Tibial artery (tissue), 4 donors: ENCODE measurements at regions not wholly inside any gene's neighbourhood (a gene's known extent, or its start where the extent isn't known, plus 50 kb on each side); places are given as distances from the start of the nearest gene placed in this dataset.

ENCODE experiments used
- DNase-seq, 2 donors: peaks; one replicate each; pipeline ENCODE4 v3.0.0-alpha.2; 2019
- H3K27ac ChIP-seq, 2 donors: fragments of 200-600 bp; sonication (generic) in 1 of 2; 1 replicate in 1 of 2; 2 replicates in 1 of 2; pipeline ENCODE4 v1.5.1; 2018 to 2019; ENCODE audit warnings: mild to moderate bottlenecking in 1 of 2
- H3K27me3 ChIP-seq, 2 donors: fragments of 200-600 bp; sonication (generic) in 1 of 2; one replicate each; pipeline versions ENCODE4 v1.5.1 to v1.6.0; 2016 to 2019
- H3K36me3 ChIP-seq, 3 donors: fragments of 200-600 bp; sonication (generic) in 2 of 3; one replicate each; pipeline ENCODE4 v1.5.1; 2016 to 2019; ENCODE audit warnings: mild to moderate bottlenecking in 2 of 3
- H3K4me1 ChIP-seq, 4 donors: fragments of 200-600 bp; sonication (generic) in 2 of 4; 1 replicate in 3 of 4; 2 replicates in 1 of 4; pipeline ENCODE4 v1.5.1; 2016 to 2019
- H3K4me3 ChIP-seq, 2 donors: fragments of 200-600 bp; sonication (generic) in 1 of 2; 1 replicate in 1 of 2; 2 replicates in 1 of 2; pipeline ENCODE4 v1.5.1; 2018 to 2019; ENCODE audit warnings: mild to moderate bottlenecking in 2 of 2
- H3K9me3 ChIP-seq, 3 donors: fragments of 200-600 bp; sonication (generic) in 1 of 3; one replicate each; pipeline ENCODE4 v1.5.1; 2016 to 2019
- intact Hi-C: fragments of 100-400 bp; cut with DNase I; formaldehyde crosslinking; loops from one replicate; pipeline ENCODE4 v1.15.0; 2023; ENCODE audit warnings: low total_unique reads
- TF ChIP-seq, protein P1 (sequence below), 2 experiments: fragments of 200-600 bp in 1 of 2; fragments of 450-650 bp in 1 of 2; IDR thresholded peaks; one replicate each; pipeline ENCODE4 v1.5.1; 2017 to 2019; ENCODE audit warnings: antibody characterized with exemption in 2 of 2, mild to moderate bottlenecking in 1 of 2, moderate library complexity in 1 of 2

DNA sequence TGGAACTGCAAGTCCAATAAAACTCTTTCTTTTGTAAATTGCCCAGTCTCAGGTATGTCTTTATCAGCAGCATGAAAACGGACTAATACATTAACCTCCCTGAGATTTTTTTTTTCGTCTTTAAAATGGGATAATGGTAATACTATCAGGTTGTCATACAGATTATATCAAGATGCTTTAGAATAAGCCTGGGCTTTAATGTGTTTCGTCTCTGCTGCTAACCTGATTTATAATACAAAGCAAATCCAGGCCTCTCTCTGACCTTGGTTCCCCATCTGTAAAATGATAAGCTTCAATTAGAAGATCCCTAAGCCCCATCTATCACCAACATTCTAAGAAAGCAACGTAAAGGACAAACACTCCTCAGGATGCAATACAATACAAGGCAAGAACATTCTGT is 283.5 kb downstream of the LRATD1 start:
- H3K27me3 ChIP-seq: no peaks in the 10 kb centered on the region
- no peaks in the 10 kb centered on the region for H3K36me3 ChIP-seq
- no peak overlapping the region for H3K4me3 ChIP-seq
- DNase-seq: no peak
- TF ChIP-seq, protein P1, sequence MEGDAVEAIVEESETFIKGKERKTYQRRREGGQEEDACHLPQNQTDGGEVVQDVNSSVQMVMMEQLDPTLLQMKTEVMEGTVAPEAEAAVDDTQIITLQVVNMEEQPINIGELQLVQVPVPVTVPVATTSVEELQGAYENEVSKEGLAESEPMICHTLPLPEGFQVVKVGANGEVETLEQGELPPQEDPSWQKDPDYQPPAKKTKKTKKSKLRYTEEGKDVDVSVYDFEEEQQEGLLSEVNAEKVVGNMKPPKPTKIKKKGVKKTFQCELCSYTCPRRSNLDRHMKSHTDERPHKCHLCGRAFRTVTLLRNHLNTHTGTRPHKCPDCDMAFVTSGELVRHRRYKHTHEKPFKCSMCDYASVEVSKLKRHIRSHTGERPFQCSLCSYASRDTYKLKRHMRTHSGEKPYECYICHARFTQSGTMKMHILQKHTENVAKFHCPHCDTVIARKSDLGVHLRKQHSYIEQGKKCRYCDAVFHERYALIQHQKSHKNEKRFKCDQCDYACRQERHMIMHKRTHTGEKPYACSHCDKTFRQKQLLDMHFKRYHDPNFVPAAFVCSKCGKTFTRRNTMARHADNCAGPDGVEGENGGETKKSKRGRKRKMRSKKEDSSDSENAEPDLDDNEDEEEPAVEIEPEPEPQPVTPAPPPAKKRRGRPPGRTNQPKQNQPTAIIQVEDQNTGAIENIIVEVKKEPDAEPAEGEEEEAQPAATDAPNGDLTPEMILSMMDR (IDR thresholded peaks at IDR 0.05): no peak
- H3K27ac ChIP-seq: no peak overlapping the region
- H3K9me3 ChIP-seq: no peaks in the 10 kb centered on the region
- H3K4me1 ChIP-seq: no peaks in the 10 kb centered on the region
- intact Hi-C loops: no loop called here

DNA sequence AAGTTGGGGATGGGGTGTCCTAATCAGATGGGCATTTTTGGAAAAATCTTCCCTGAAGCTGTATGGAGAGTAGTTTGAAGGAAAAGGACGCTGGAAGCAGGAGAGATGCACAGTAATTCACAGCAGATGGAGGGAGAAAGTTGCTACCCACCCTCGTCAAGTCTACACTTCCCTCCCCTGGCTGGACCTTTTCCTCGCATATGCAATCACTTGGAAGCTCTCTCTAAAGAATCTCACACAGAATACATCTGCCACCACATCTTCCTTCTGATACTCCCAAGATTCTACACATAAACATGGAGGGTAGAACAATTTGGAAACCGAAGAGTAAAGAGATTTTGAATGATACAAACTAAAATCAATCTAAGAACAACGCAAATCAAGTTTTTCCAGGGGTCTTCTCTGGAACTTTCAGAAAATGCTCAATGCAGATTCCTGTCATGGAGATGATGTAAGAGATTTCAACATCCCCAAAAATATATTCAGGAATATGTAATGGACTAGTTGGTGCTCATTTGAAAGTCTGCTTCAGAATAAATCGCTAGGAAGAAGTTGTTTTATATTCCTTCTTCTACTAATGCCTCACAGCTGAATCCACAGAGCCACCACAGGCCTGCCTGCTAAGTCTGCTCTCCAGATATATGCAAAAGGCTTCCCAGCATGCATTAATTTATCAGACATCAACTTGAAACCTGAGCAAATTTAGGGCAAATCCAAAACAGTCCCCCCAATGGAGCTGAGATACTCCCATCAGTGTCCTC is 291.5 kb downstream of the LRATD1 start:
- Histone ChIP-seq H3K36me3 (no peaks in the 10 kb centered on the region), H3K4me1 (no peaks in the 10 kb centered on the region), H3K9me3 (no peaks in the 10 kb centered on the region), H3K27me3 (no peaks in the 10 kb centered on the region), H3K4me3 (no peak overlapping the region), H3K27ac (no peak overlapping the region)
- TF ChIP-seq, protein P1 (IDR thresholded peaks at IDR 0.05): no peak
- DNase-seq: no peak
- intact Hi-C loops: no loop called here

DNA sequence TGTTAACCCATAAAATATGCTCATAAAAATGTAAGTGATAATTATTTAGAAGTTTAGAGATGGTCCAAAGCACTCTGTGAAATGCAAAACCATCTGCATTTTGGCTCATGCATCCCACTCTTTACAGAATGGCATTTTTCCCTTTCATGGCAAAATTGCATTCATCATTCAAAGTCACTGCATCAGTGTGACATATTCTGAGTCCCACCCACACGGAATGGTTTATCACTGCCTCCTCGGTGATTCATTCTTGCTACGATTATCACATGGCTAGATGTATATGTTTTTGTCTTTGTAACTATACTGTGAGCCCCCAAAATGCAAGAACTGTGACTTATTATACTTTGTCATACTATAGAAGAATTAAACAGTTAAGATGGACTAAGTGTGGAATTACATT is 293.0 kb downstream of the LRATD1 start:
- intact Hi-C loops: no loop called here
- H3K27me3 ChIP-seq: no peaks in the 10 kb centered on the region
- no peaks in the 10 kb centered on the region for H3K36me3 ChIP-seq
- H3K4me3 ChIP-seq: no peak overlapping the region
- H3K27ac ChIP-seq: no peak overlapping the region
- no peak for DNase-seq
- TF ChIP-seq, protein P1 (IDR thresholded peaks at IDR 0.05): no peak
- no peaks in the 10 kb centered on the region for H3K4me1 ChIP-seq
- H3K9me3 ChIP-seq: no peaks in the 10 kb centered on the region

DNA sequence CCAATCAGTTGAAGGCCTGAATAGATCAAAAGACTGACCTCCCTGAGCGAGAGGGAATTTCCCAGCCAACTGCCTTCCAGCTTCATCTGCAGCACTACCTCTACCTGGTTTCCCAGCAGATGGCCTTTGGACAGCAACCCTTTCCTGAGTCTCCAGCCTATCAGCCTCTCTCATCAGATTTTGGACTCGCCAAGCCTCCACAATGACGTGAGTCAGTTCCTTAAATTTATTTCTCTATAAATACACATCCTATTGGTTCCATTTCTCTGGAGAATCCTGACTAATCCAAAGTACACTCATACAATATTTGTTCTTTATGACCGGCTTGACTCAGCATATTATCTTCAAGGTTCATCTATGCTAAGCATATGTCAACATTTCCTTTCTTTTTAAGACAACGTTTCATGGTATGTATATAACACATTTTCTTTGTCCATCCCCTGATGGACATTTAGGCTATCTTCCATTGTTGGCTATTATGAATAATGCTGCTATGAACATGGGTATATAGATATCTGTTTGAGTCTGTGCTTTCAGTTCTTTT is 294.6 kb downstream of the LRATD1 start:
- DNase-seq: no peak
- Histone ChIP-seq H3K27ac (no peak overlapping the region), H3K4me1 (no peaks in the 10 kb centered on the region), H3K4me3 (no peak overlapping the region), H3K9me3 (no peaks in the 10 kb centered on the region), H3K36me3 (no peaks in the 10 kb centered on the region), H3K27me3 (no peaks in the 10 kb centered on the region)
- intact Hi-C loops: no loop called here
- TF ChIP-seq, protein P1 (IDR thresholded peaks at IDR 0.05): no peak

DNA sequence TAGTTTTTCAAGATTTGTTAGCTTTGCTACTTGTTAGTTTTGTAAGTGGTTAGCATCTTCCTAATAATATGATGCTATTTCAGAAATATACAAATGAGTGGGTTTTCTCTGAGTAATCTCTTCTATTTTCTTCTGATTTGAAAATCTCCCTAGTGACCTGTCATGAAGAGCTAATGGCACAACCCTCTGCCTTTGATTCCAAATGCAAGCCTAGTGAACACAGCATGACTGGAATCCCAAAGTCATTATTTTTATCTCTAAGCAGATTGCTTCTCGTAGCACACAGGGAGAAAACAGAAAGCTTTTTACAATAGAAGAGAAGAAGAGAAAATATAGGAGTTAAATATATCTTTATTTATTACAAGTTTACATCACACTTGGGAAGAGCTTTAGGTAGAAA is 295.5 kb downstream of the LRATD1 start:
- TF ChIP-seq, protein P1 (IDR thresholded peaks at IDR 0.05): no peak
- intact Hi-C loops: no loop called here
- no peaks in the 10 kb centered on the region for H3K9me3 ChIP-seq
- DNase-seq: no peak
- H3K27ac ChIP-seq: no peak overlapping the region
- no peaks in the 10 kb centered on the region for H3K4me1 ChIP-seq
- no peaks in the 10 kb centered on the region for H3K36me3 ChIP-seq
- no peaks in the 10 kb centered on the region for H3K27me3 ChIP-seq
- no peak overlapping the region for H3K4me3 ChIP-seq
